Thyroid gland (tissue), 4 donors: ENCODE measurements at regions not wholly inside any gene's neighbourhood (a gene's known extent, or its start where the extent isn't known, plus 50 kb on each side); places are given as distances from the start of the nearest gene placed in this dataset.

Experiments
- CTCF ChIP-seq, 6 experiments: fragments of 200-600 bp in 3 of 6; fragments of 450-650 bp in 3 of 6; sonication (generic) in 3 of 6; IDR thresholded peaks; one replicate each; pipeline ENCODE4 v1.5.1; 2016 to 2019; ENCODE audit warnings: antibody characterized with exemption in 6 of 6, mild to moderate bottlenecking in 2 of 6, inconsistent platforms in 1 of 6, moderate library complexity in 1 of 6
- POLR2A ChIP-seq, 2 donors: fragments of 450-650 bp; IDR thresholded peaks; one replicate each; pipeline ENCODE4 v1.6.1; 2017; ENCODE audit warnings: antibody characterized with exemption in 2 of 2, mild to moderate bottlenecking in 2 of 2, moderate library complexity in 1 of 2

GRCh38 chr16:87165885-87166284, 151.3 kb downstream of the C16orf95 start:
- no peak for TF ChIP-seq CTCF (IDR thresholded peaks at IDR 0.05)
- no peak for TF ChIP-seq POLR2A (IDR thresholded peaks at IDR 0.05)
